Liver (tissue), 8 donors: ENCODE measurements at regions not wholly inside any gene's neighbourhood (a gene's known extent, or its start where the extent isn't known, plus 50 kb on each side); places are given as distances from the start of the nearest gene placed in this dataset.
"Not testable (repeated sequence)": the region's sequence is repeated elsewhere in the genome, so short reads cannot be mapped to it uniquely, and the experiment has no call there.

Experiments
- DNase-seq: peaks from one replicate; pipeline ENCODE4 v3.0.0-alpha.2; 2017; ENCODE audit warnings: low spot score
- H3K27ac ChIP-seq, 2 donors: one replicate each; pipeline ENCODE4 v1.7.0; 2013; ENCODE audit warnings: inconsistent platforms in 2 of 2, low read length in 2 of 2, control low read depth in 1 of 2, low read depth in 1 of 2, mild to moderate bottlenecking in 1 of 2
- H3K27me3 ChIP-seq, 4 donors: one replicate each; pipeline versions ENCODE4 v1.6.1 to v1.7.0; 2013; ENCODE audit warnings: low read length in 3 of 4, inconsistent platforms in 1 of 4, mild to moderate bottlenecking in 1 of 4, moderate library complexity in 1 of 4; ENCODE audit not compliant: control insufficient read depth in 4 of 4, insufficient read depth in 4 of 4
- H3K36me3 ChIP-seq, 4 donors: one replicate each; pipeline versions ENCODE4 v1.6.1 to v1.7.0; 2013; ENCODE audit warnings: low read length in 3 of 4, mild to moderate bottlenecking in 3 of 4, low read depth in 1 of 4, moderate library complexity in 1 of 4; ENCODE audit not compliant: control insufficient read depth in 4 of 4, insufficient read depth in 3 of 4
- H3K4me1 ChIP-seq, 4 donors: one replicate each; pipeline versions ENCODE4 v1.6.1 to v1.7.0; 2013; ENCODE audit warnings: low read length in 3 of 4, mild to moderate bottlenecking in 3 of 4, moderate library complexity in 1 of 4; ENCODE audit not compliant: control insufficient read depth in 4 of 4, insufficient read depth in 4 of 4
- H3K4me3 ChIP-seq, 3 donors: one replicate each; pipeline versions ENCODE4 v1.6.1 to v1.7.0; 2013; ENCODE audit warnings: low read length in 3 of 3, control low read depth in 1 of 3, low read depth in 1 of 3, mild to moderate bottlenecking in 1 of 3
- H3K9ac ChIP-seq, 2 donors: one replicate each; pipeline ENCODE4 v1.7.0; 2013; ENCODE audit warnings: low read length in 2 of 2, mild to moderate bottlenecking in 2 of 2, moderate library complexity in 2 of 2, control low read depth in 1 of 2, low read depth in 1 of 2
- H3K9me3 ChIP-seq, 4 donors: one replicate each; pipeline versions ENCODE4 v1.6.1 to v1.7.0; 2013; ENCODE audit warnings: low read length in 3 of 4; ENCODE audit not compliant: control insufficient read depth in 4 of 4
- CTCF ChIP-seq: fragments of 150-350 bp; IDR thresholded peaks from 2 replicates; pipeline ENCODE4 v1.5.1; 2017; ENCODE audit warnings: improper control_type of control experiment, low read depth, low read length; ENCODE audit not compliant: missing input control
- EGR1 ChIP-seq, 2 donors: IDR thresholded peaks; 2 replicates each; pipeline ENCODE4 v1.6.1; 2016 to 2018; ENCODE audit warnings: antibody characterized with exemption in 2 of 2, low read depth in 2 of 2
- FOXA1 ChIP-seq: IDR thresholded peaks from 2 replicates; pipeline ENCODE4 v1.6.1; 2016; ENCODE audit warnings: antibody characterized with exemption
- FOXA2 ChIP-seq: IDR thresholded peaks from 2 replicates; pipeline ENCODE4 v1.6.1; 2016; ENCODE audit warnings: antibody characterized with exemption
- GABPA ChIP-seq, 2 donors: IDR thresholded peaks in 1 of 2; conservative IDR thresholded peaks in 1 of 2; 2 replicates each; pipeline ENCODE4 v1.6.1; 2016; ENCODE audit warnings: antibody characterized with exemption in 2 of 2, mild to moderate bottlenecking in 1 of 2, moderate library complexity in 1 of 2
- HNF4A ChIP-seq, 2 donors: conservative IDR thresholded peaks; 2 replicates each; pipeline ENCODE4 v1.6.1; 2016; ENCODE audit warnings: antibody characterized with exemption in 2 of 2, mild to moderate bottlenecking in 2 of 2
- HNF4G ChIP-seq: IDR thresholded peaks from 2 replicates; pipeline ENCODE4 v1.6.1; 2016; ENCODE audit warnings: antibody characterized with exemption
- JUND ChIP-seq, 2 donors: IDR thresholded peaks; 2 replicates each; pipeline ENCODE4 v1.6.1; 2016; ENCODE audit warnings: antibody characterized with exemption in 2 of 2
- MAX ChIP-seq: IDR thresholded peaks from 2 replicates; pipeline ENCODE4 v1.6.1; 2016; ENCODE audit warnings: antibody characterized with exemption
- NR2F2 ChIP-seq: IDR thresholded peaks from 2 replicates; pipeline ENCODE4 v1.6.1; 2016; ENCODE audit warnings: antibody characterized with exemption
- RAD21 ChIP-seq, 2 donors: IDR thresholded peaks; 2 replicates each; pipeline ENCODE4 v1.6.1; 2016; ENCODE audit warnings: antibody characterized with exemption in 2 of 2, mild to moderate bottlenecking in 2 of 2
- REST ChIP-seq: IDR thresholded peaks from 2 replicates; pipeline ENCODE4 v1.6.1; 2016; ENCODE audit warnings: antibody characterized with exemption, mild to moderate bottlenecking
- RXRA ChIP-seq, 2 donors: IDR thresholded peaks; 2 replicates each; pipeline ENCODE4 v1.6.1; 2017 to 2018; ENCODE audit warnings: antibody characterized with exemption in 2 of 2, mild to moderate bottlenecking in 1 of 2
- SP1 ChIP-seq: IDR thresholded peaks from 2 replicates; pipeline ENCODE4 v1.6.1; 2018; ENCODE audit warnings: antibody characterized with exemption, mild to moderate bottlenecking
- TAF1 ChIP-seq: conservative IDR thresholded peaks from 2 replicates; pipeline ENCODE4 v1.6.1; 2016; ENCODE audit warnings: antibody characterized with exemption, mild to moderate bottlenecking
- YY1 ChIP-seq: IDR thresholded peaks from 2 replicates; pipeline ENCODE4 v1.6.1; 2016; ENCODE audit warnings: antibody characterized with exemption, mild to moderate bottlenecking
- WGBS: extraction: QIAGEN DNeasy Blood & Tissue Kit; methylation state at CpG from one replicate; pipeline ENCODE4 v1.1.7; 2013; 5-methylcytosine and 5-hydroxymethylcytosine counted together
- TF ChIP-seq, protein P1 (sequence below): IDR thresholded peaks from 2 replicates; pipeline ENCODE4 v1.6.1; 2016; ENCODE audit warnings: antibody characterized with exemption
- TF ChIP-seq, protein P2 (sequence below): IDR thresholded peaks from 2 replicates; pipeline ENCODE4 v1.6.1; 2016; ENCODE audit warnings: antibody characterized with exemption
- donor health status: healthy.
- donor health status: healthy.
- donor health status: healthy.
- donor health status: healthy.
- donor health status: healthy.

DNA sequence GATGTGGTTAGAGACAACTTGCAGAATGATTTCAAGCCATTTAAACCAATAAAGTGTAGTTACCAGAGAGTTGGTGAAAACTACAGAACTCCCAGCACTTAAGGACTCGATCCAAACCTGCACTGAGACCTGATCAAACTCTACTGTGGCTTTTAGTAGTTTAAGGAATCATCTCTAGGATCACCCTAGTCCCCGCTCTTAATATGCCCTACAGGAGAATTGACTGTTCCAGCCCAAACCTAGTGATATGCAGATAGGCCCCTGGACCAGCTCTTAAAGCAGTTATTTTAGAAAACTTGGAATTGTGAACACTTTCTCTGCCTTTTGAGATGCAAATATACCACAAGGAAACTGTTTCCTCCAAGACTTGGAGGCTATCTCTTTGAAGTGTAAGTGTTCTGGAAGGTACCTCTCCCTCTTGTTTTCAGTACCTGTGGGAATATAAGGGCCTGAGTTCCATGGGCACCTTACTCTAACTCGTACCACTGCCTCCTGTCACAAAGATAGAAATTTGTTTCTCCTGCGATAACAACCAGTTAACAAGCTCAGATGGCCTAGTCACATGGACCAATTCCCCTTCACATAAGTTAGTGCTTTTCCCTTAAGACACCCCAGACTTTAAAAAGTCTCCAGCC lies 1367.2 kb upstream of the SLC39A10 start:
- H3K4me3 ChIP-seq, result no peak overlapping the region
- DNase-seq, result no peak
- H3K4me1 ChIP-seq, result no peaks in the 10 kb centered on the region
- WGBS, result 75% methylated on average over 4 of the region's 4 CpGs
- no peaks in the 10 kb centered on the region for H3K9me3 ChIP-seq
- no peak overlapping the region for H3K9ac ChIP-seq
- TF ChIP-seq EGR1 (IDR thresholded peaks at IDR 0.05; ENCODE audit: low read depth in 2 of 2), result no peak
- TF ChIP-seq RAD21 (IDR thresholded peaks at IDR 0.05), result no peak
- no peak for TF ChIP-seq JUND (IDR thresholded peaks at IDR 0.05)
- TF ChIP-seq CTCF, result no peak
- TF ChIP-seq, protein P1, sequence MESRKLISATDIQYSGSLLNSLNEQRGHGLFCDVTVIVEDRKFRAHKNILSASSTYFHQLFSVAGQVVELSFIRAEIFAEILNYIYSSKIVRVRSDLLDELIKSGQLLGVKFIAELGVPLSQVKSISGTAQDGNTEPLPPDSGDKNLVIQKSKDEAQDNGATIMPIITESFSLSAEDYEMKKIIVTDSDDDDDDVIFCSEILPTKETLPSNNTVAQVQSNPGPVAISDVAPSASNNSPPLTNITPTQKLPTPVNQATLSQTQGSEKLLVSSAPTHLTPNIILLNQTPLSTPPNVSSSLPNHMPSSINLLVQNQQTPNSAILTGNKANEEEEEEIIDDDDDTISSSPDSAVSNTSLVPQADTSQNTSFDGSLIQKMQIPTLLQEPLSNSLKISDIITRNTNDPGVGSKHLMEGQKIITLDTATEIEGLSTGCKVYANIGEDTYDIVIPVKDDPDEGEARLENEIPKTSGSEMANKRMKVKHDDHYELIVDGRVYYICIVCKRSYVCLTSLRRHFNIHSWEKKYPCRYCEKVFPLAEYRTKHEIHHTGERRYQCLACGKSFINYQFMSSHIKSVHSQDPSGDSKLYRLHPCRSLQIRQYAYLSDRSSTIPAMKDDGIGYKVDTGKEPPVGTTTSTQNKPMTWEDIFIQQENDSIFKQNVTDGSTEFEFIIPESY, result no peak
- no peak for TF ChIP-seq NR2F2
- TF ChIP-seq HNF4G, result no peak
- no peak for TF ChIP-seq MAX
- no peak for TF ChIP-seq YY1
- TF ChIP-seq SP1, result no peak
- TF ChIP-seq GABPA (IDR thresholded peaks at IDR 0.05 in 1 of 2, conservative IDR thresholded peaks at IDR 0.05 in 1 of 2), result no peak
- no peak for TF ChIP-seq REST
- no peak for TF ChIP-seq RXRA (IDR thresholded peaks at IDR 0.05)
- TF ChIP-seq TAF1, result no peak
- TF ChIP-seq FOXA2, result no peak
- TF ChIP-seq, protein P2, sequence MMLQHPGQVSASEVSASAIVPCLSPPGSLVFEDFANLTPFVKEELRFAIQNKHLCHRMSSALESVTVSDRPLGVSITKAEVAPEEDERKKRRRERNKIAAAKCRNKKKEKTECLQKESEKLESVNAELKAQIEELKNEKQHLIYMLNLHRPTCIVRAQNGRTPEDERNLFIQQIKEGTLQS, result no peak
- no peak for TF ChIP-seq HNF4A (conservative IDR thresholded peaks at IDR 0.05)
- no peak for TF ChIP-seq FOXA1
- no peaks in the 10 kb centered on the region for H3K27me3 ChIP-seq
- no peak overlapping the region for H3K27ac ChIP-seq
- H3K36me3 ChIP-seq, result no peaks in the 10 kb centered on the region

DNA sequence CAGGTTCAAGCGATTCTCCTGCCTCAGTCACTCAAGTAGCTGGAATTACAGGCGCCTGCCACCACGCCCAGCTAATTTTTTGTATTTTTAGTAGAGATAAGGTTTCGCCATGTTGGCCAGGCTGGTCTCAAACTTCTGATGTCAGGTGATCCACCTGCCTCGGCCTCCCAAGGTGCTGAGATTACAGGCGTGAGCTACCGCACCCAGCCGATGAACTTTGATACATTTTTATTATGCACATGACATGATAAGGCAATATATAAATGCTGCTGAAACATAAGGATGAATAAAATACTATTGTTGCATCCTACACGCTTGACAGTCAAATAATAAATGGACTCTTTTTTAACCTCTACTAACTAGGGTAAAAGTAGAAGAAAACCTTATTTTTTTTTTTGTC lies 1380.4 kb upstream of the SLC39A10 start:
- H3K4me1 ChIP-seq, H3K9me3 ChIP-seq, H3K27ac ChIP-seq, H3K9ac ChIP-seq, H3K4me3 ChIP-seq, H3K27me3 ChIP-seq, DNase-seq, H3K36me3 ChIP-seq: not testable (repeated sequence)
- 85% methylated on average over 9 of the region's 9 CpGs for WGBS
